SIG-M5 treated with dmso at 0.1 percent for 504 hours (cell line): ENCODE measurements at regions not wholly inside any gene's neighbourhood (a gene's known extent, or its start where the extent isn't known, plus 50 kb on each side); places are given as distances from the start of the nearest gene placed in this dataset.

Experiments used
- DNase-seq: peaks from one replicate; lab custom pipeline; 2025; ENCODE audit not compliant: unreplicated experiment; lab: John Stamatoyannopoulos, UW

DNA sequence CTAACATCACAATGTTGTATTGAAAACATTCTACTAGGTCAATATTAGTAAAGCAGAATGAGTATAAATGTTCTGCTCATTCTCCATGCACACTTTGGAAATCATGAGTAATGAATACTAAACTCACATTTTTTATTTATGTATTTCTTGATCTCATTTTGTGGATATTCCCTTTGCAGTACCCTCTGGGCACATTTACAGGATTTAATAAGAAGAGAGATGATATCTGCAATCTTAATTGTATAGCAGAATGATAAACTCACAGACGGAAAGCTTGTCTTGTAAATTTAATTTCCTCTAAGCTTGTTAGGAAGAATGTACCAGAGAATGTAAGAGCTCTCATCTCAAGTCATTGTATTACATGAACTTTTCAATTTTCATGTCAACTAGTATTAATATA, 1279.7 kb downstream of the PCDH7 start:
- DNase-seq: no peak

DNA sequence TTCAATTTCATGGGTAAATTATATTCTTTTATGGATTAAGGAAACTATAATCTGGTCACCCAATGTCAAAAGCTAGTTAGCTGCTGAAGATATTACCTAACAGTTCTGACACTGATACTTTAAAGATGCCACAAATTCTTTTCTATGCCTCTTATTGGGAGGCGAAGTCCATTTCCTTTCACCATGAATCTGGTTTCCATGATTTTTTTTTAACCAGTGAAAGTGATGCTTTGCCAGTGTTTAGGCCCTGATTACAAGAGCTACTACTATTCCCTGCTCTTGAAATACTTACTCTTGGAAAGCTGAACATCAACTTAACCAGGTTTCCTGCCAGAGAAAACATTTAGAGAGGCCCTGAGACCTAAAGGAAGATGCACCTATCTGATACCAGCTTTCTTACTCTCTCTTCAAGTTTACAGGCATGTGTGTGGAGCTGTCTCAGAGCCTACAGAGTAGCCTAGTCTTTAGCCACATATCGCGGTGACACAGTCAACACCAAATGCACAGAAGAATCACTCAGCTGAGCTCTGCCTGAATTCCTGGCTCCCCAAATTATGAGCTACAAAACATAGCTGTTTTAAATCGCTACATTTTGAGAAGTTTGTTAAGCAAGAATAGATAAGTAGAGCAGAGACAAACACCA, 1280.8 kb downstream of the PCDH7 start:
- DNase-seq: no peak

DNA sequence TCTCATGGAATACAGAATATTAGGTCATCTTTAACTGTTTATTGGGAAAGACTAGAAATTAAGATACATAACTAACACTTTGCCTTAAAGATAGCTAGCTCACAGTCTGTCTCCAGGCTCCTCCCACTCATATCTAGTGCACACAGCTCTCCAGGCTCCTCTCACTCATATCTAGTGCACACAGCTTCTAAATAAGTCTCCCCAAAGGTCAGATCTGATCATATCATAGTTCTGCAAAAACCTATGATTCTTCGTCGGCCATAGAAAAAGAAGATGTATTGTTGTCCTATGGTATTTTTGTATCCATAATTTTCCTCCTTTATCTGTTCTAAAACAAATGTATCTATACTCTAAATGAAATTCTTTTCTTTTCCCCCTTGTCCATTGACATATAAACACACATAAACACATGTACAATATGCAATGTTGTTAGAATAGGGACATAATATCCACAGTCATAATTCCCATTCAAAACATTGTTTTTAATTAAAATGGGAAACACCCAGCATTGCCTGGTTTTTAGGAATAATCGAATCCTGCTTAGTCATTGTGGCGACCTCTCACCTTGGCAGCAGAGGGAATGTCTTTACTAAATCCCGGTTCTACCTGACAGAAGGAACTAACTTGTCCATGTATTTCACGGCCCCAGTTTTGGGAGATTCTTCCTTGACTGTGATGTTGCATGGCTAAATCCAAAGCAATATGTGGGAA, 1282.0 kb downstream of the PCDH7 start:
- no peak for DNase-seq

DNA sequence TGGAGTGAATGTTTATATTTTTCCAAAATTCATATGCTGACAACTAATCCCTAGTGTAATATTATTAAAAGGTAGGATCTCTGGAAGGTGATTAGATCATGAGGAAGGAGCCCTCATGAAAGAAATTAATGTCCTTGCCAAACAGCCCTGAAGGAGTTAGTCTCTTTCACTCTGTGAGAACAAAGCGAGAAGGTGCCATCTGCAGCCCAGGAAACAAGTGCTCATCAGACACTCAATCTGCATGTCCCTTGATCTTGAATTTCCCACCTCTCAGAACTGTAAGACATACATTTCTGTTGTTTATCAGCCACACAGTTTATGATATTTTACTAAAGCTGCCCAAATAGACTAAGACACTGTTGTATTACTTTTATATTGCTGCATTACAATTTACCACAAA, 1283.4 kb downstream of the PCDH7 start:
- DNase-seq: no peak

DNA sequence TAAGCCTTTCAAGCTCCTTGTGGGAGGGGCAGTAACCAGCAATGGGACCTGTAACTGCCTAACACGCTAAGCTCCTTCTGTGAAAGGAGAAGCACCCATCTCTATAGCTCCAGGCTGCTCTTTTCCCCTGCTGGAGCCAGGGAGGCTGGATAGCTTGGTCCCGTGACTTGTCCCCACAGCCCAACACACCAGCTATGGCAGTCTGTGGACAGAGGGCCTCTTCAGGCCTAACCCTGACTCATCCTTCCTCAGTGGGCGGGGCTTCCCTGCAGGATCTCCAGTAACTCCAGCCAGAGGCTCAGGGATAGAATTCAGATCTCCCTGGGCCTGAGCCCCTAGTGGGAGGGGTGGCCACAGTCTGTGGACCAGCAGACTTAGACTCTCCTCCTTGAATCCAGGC, 1290.1 kb downstream of the PCDH7 start:
- no peak for DNase-seq

DNA sequence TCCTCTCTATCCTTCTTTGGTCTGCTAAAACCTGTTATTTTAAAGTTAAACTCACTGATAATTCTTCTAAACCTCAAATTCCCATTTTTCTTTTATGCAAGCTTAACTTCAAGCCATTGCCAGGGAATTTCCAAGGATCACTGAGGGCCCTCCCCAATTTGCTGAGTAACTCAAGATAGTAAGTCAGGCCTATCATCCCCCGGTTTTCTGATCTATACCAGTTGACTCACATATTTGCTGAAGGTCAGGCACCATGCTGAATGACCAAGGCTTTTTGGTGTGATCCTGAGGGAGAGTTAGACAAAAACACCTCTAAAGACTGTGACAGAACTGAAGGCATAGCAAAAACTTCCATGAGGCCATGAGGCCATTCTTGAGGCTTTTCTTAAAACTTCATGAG, 1301.9 kb downstream of the PCDH7 start:
- DNase-seq: no peak

DNA sequence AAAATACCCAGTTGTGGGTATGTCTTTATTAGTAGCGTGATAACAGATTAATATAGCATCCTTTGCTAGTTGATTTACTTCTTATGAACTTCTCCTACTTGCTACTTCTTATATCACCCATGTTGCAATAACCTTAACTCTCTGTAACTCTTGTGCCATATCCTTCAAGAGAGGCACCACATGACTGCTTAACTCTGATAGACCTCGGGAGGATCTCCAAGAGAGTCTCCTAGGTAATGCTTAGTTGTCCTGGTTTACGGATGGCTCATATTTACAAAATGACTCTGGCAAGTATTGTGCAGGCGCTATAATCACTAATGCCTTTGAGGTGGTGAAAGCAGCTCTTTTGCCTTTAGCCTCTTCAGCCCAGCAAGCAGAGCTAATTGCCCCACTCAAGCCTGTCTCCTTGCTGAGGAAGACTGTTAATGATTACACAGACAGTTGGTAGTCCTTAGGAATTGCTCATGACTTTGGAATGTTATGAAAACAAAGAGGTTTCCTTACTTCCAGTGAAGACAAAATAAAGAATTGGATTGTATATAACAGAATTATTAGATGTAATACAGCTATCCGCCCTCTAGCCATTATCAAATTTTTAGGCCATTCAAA, 1305.8 kb downstream of the PCDH7 start:
- peak; percentile 5 for DNase-seq

DNA sequence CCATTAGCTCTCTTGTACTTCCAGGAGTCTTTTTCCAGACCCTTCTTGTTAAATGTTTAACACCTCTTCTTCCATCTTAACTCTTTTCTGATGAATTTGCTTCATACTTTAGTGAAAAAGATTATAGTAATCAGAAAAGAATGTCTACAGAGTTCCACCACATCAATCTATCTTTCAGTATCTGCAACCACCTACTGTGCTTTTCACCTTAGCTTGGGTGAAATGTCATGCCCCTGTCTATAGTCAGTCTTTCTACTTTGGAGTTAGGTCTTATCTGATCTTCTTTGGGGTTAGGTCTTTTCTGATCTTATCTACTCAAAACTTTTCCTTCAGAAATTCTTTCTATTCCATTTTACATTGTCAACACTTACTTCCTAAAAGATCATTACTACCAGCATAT, 1310.2 kb downstream of the PCDH7 start:
- no peak for DNase-seq

DNA sequence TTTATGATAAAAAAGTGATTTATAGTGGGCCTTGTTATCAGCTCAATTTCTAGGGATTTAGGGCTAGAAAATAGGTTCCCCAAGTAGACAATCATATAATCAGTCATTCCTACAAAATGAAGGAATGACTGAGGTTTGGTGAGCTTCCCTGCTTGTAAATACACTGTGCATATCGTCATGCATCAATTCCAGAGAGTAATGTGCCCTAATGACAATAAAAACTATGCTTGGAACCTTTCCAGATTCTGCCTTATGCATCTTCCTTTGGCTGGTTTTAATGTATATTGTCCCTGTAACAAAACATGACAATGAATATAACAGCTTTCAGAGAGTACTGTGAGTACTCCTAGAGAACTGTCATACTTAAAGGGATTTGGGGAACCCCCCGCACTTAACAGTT, 1310.9 kb downstream of the PCDH7 start:
- DNase-seq: no peak

DNA sequence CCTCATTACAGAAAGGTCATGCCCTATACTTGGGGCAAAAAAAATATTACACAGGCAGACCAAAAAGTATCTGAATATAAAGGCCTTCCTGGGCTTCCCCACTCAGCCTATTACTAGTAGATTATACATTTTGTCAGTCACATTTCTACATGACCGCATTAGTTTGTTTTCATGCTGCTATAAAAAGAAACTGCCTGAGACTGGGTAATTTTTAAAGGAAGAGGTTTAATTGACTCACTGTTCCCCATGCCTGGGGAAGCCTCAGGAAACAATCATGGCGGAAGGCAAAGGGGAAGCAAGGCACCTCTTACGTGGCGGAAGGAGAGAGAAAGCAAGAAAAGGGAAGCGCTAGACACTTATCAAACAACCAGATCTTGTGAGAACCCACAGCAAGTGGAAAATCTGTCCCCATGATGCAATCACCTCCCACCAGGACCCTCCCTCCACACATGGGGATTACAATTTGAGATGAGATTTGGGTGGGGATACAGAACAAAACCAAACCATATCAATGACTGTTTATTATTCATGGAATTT, 1312.0 kb downstream of the PCDH7 start:
- no peak for DNase-seq

DNA sequence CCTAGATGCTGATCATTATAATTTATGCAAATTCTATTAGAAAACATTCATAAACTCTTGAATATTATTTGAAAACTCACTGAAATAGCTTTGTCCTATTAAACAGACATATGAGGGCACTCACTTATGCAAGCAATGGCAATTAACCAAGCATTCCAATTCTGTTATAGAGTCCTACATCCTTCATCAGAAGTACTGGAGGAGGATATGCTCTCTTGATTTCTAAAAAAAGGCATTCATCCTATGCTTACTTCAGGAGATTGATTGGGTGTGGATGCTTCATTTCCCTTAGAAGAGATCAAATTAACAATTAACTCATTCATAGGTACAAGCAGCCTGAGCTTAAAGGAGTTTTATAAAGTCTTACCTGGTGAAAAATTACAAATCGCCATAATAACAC, 1317.2 kb downstream of the PCDH7 start:
- no peak for DNase-seq

DNA sequence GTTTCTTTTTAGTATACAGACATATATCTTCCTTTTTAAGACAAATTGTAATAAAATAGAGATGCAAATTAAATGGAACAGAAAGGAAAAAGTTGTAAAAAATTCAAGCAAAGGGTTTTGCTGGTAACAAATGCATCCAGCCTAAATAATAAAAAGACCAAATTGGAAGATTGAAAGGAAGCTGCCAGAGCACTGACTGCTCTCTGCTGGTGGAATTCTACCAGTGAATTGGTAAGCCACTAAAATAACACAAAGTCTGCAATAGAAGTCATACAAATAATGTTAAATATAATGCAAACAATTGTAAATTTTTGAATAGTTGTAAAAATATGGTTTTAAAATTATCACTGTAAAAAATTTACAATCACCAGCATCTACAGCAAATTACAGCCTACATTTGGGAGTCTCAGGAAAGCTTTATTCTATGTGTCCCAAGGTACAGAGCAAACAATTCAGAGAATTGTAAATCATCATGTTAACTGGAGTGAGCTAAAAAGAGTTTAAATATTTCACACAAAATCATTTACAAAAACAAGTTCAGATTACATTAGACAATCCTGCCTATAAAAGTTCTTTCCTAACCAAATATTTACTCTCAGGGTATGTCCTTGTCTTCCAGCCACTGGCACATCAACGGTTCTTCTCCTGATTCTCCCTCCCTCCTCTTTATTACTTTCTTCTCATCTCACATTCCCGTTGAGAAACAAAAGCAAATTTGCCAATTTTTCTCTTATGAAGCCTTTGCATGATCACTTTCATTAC, 1322.5 kb downstream of the PCDH7 start:
- no peak for DNase-seq

DNA sequence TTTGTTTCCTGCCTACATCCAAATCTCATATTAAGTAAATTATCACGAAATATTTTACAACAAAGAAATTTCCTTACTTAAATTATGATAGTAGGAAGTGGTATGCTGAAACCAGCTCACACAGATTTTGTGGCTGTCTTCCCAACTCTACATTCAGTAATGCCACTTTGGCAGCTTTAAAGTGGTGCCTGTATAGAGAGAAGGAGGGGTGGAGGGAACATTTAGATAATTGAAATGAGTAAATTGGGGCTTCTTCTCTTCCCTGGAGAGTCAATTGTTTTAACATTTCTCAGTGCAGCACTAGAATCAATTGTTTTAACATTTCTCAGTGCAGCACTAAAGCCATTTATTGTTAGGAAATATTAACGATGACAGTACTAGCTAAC, 1323.1 kb downstream of the PCDH7 start:
- DNase-seq: no peak

DNA sequence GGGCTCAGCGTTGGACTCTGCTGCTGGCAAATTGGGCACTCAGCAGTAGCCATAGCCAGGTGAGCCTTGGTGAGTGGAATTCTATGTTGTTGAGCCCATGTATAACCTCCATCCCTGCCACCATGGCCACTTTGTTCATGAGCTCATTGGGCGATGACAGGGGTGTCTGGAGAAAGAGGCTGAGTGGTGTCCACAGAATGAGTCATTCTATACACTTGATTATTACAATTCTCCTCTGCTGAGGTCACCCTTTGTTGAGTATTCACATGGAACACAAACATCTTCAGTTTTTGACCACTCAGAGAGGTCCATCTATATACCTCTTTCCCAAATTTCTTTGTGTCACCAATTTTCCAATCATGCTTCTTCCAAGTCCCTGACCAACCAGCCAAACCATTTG, 1341.7 kb downstream of the PCDH7 start:
- no peak for DNase-seq

DNA sequence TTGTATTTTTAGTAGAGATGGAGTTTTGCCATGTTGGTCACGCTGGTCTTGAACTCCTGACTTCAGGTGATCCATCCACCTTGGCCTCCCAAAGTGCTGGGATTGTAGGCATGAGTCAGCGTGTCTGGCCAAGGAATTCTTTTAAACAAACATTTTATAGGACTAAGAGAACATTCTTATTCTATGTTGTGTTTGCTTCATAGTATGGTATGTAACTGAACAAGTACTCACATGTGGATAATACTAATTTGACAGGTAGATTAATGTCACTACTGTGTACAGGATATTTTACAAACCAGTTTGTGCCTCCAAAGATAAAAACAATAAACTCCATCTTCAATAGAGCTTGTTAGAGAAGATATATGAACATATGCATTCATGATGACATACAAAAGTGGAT, 1353.4 kb downstream of the PCDH7 start:
- DNase-seq: no peak

DNA sequence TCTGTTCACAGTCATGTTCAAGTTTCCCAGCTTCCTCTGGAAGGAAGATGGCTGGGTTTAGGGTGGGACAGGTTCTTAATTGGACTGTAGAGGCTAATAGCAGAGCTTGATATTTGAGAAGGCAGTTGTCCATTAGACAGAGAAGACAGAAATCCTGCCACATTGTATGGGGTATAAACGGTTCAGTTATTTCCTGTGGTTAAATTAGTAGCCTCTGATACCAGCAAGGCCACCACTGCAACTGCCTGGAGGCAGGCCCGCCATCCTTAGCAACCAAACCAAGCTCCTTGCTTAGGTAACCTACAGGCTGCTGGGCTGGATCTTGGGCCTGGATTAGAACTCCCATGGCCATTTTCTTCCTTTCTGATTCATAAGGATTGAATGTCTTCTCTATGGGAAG, 1367.0 kb downstream of the PCDH7 start:
- DNase-seq: no peak

DNA sequence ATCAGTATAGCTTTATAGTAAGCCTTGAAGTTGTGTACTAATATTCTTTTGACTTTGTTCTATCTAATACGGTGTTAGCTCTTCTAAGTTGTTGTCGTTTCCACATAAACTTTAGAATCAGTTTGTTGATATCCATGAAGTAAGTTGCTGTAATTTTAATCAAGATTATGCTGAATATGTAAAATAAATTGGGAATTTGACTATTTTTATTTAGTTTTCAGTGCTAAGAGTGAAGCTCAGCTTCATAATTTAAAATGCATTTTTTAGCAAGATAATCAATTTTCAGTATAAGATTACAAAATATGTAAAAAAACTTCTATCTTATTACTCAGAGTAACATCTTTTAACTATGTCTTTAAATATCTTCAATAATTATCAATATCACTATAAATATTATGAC, 1374.8 kb downstream of the PCDH7 start:
- no peak for DNase-seq

DNA sequence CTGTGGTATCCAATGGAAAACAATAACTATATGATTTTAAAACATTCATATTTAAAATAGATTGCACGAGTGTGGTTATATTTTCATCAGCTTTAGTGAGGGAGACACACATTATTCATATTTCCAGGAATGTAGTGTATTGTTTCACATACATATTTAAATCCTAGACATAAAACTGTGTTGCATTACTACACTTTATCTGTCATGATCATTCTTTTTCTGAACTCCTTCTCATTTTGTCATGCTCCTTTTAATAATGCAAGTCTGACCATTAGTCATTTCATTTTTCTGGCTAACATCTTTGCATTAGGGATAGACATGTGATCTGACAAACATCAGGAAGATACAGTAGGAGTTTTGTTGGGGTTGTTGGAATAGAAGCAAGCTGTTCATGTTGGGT, 1382.7 kb downstream of the PCDH7 start:
- no peak for DNase-seq

DNA sequence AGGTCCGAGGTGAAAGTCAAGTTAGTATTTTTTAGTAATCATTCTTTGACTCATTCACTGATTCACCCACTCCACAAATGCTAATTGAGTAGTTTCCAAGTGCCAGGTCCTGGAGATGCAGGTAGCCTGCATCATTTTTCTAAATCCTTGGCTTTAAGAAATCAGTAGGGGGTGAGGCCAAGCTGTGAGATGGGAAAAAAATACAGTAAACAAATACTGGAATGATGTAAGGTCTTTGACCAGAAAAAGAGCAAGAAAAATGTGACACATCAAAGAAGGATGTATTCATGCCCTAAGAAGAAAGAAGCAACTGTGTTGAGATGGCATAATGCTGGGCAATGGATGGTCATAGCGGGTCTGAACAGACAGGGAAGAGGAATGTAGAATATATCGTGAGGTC, 1386.6 kb downstream of the PCDH7 start:
- no peak for DNase-seq

DNA sequence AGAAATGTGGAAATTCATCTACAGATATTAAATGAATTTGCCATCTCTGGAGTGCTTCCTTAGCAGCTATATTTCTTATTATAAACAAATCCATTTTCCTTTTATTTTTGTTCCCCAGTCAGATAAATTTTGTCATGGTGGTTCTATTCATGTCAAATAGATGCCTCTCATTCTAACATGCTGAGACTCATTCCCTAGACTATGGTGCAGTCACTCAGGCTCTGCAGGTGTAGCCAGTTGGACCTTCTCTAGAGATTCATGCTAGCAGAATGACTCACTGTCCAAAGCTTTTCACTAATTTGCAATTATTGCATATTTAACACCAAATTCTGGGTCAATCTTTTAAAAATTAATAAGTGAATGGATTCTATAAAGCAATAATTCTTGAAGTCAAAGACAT, 1392.7 kb downstream of the PCDH7 start:
- DNase-seq: no peak

DNA sequence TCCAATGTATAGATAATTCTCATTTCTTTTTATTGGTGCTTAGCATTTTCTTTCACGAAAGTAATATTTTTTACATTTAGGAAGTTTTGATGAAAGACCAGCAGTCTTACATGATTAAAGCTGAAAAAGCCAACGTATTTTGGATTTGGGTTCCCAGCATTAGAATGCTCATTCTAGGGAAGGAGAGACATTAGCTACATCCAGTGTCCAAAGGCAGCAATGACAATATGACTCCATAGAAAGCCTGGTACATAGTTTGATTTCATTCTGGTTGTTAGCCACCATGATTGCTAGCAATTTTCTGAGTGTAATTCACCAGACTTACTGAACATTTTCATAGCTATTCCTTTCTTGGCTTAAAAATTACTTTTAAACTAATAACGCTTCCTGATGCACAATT, 1397.5 kb downstream of the PCDH7 start:
- no peak for DNase-seq

DNA sequence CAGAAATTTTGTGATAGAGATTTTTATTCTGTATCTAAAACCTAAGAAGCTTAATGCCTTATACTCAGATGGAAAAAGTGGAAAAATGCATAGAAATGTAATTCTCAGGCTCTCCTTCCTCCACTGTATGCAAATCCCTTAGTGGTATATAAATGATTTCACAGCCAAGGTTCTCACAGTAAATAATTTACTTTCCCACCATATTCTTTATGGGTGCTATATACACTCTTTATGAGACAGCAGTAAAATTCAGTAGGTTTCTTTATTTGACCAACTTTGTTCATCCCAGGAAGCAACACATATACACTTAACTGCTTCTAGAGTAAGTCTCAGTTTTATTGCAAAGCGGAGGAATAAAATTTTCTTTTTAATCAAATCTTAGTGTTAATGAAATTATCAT, 1399.7 kb downstream of the PCDH7 start:
- no peak for DNase-seq
